IPS-18a (cell line): ENCODE measurements at regions not wholly inside any gene's neighbourhood (a gene's known extent, or its start where the extent isn't known, plus 50 kb on each side); places are given as distances from the start of the nearest gene placed in this dataset.

Experiments used
- H3K27ac ChIP-seq: one replicate; pipeline ENCODE4 v1.5.1; 2013; ENCODE audit warnings: low read length
- H3K27me3 ChIP-seq: one replicate; pipeline ENCODE4 v1.6.1; 2013; ENCODE audit warnings: mild to moderate bottlenecking, low read length; ENCODE audit not compliant: control insufficient read depth, insufficient read depth
- H3K36me3 ChIP-seq: one replicate; pipeline ENCODE4 v1.6.1; 2013; ENCODE audit warnings: low read depth, low read length; ENCODE audit not compliant: control insufficient read depth
- H3K4me1 ChIP-seq: one replicate; pipeline ENCODE4 v1.6.1; 2013; ENCODE audit warnings: low read depth, low read length; ENCODE audit not compliant: control insufficient read depth
- H3K4me3 ChIP-seq: one replicate; pipeline ENCODE4 v1.5.1; 2013; ENCODE audit warnings: low read length
- H3K9ac ChIP-seq: one replicate; pipeline ENCODE4 v1.6.1; 2013; ENCODE audit warnings: mild to moderate bottlenecking, low read length, moderate library complexity
- H3K9me3 ChIP-seq: one replicate; pipeline ENCODE4 v1.6.1; 2013; ENCODE audit warnings: low read depth, low read length; ENCODE audit not compliant: control insufficient read depth

GRCh38 chr4:77418333-77418732 is 187.3 kb upstream of the CXCL13 start:
- H3K4me1 ChIP-seq: no peaks in the 10 kb centered on the region
- H3K4me3 ChIP-seq: no peak overlapping the region
- no peaks in the 10 kb centered on the region for H3K36me3 ChIP-seq
- no peak overlapping the region for H3K9ac ChIP-seq
- H3K27me3 ChIP-seq: no peaks in the 10 kb centered on the region
- no peaks in the 10 kb centered on the region for H3K9me3 ChIP-seq
- no peak overlapping the region for H3K27ac ChIP-seq

DNA sequence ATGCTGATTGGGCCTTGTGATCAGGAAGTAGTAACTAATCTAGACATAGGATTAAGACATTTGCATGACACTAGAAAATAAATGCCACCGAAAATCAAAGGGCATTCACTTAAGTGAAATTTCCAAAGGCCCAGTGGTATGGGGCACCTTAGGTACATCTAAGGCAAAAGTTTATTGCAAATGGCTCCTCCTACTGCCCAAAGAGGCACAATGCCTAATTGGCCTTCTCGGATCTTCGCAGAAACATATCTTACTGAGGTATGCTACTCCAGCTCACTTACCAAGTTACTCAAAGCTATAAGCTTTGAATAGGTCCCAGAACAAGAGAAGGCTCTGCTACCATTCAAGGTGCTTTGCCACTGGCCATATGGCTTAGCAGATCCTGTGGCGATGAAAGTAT is 174.8 kb upstream of the CXCL13 start:
- Histone ChIP-seq H3K4me3 (no peak overlapping the region), H3K9me3 (no peaks in the 10 kb centered on the region), H3K27me3 (no peaks in the 10 kb centered on the region), H3K36me3 (no peaks in the 10 kb centered on the region), H3K27ac (no peak overlapping the region), H3K4me1 (no peaks in the 10 kb centered on the region), H3K9ac (no peak overlapping the region)

GRCh38 chr4:77431546-77431945 is 174.1 kb upstream of the CXCL13 start:
- H3K4me1 ChIP-seq: no peaks in the 10 kb centered on the region
- H3K9ac ChIP-seq: no peak overlapping the region
- H3K27me3 ChIP-seq: no peaks in the 10 kb centered on the region
- no peaks in the 10 kb centered on the region for H3K9me3 ChIP-seq
- H3K27ac ChIP-seq: no peak overlapping the region
- H3K4me3 ChIP-seq: no peak overlapping the region
- H3K36me3 ChIP-seq: no peaks in the 10 kb centered on the region

- no peaks in the 10 kb centered on the region for H3K36me3 ChIP-seq
- no peaks in the 10 kb centered on the region for H3K27me3 ChIP-seq
- no peak overlapping the region for H3K4me3 ChIP-seq
- no peak overlapping the region for H3K27ac ChIP-seq
- H3K4me1 ChIP-seq: no peaks in the 10 kb centered on the region
- no peaks in the 10 kb centered on the region for H3K9me3 ChIP-seq
- H3K9ac ChIP-seq: no peak overlapping the region
Measured at GRCh38 chr4:77432717-77433417, 172.8 kb upstream of the CXCL13 start.

DNA sequence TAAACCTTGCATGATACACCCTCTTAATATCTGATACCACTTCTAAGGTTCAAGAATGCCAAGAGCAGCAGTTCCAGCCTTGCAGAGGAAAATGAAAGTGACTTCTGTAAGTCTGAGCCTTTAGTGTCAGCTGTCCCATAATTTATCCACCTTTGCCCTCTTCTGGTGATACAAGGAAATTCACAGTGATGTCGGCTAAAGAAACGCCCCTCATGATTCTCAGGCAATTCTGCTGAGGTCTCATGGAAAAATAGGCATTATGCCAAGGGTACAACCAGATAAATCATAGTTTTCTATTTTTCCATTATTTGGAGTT is 172.2 kb upstream of the CXCL13 start:
- no peak overlapping the region for H3K4me3 ChIP-seq
- H3K36me3 ChIP-seq: no peaks in the 10 kb centered on the region
- H3K9ac ChIP-seq: no peak overlapping the region
- no peaks in the 10 kb centered on the region for H3K27me3 ChIP-seq
- H3K9me3 ChIP-seq: no peaks in the 10 kb centered on the region
- H3K4me1 ChIP-seq: no peaks in the 10 kb centered on the region
- no peak overlapping the region for H3K27ac ChIP-seq

DNA sequence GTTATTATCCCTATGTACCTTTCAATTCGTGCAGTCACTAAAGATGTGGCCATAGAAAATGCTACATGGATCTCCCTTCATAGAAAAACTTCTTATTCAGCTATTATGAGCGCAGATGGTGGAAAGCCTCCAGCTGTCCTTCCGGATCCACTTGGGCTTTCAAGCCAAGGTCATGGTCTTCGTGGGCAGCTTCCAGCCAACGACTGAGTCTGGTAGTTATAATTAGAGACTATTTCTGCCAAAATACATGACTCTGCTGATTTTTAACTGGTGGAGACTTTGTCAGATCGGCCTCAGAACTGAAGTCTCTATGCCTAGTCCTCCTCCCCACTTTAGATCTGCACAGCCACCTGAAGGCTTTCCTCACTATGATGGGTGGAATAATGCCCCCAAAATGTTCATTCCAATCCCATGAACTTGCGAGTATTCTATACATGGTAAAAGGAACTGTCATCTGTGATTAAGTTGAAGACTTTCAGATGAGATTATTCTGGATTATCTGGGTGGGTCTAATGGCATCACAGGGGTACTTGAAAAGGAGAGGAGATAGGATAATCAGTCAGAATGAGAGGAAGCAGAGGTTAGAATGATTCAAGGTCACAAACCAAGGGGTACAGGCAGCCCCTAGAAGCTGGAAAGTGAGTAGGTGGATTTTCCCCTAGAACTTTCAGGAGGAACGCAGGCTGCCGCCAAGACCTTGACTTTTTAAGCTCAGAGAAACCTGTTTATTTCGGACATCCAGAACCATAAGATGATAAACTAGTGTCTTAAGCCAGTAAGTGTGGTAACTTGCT is 171.1 kb upstream of the CXCL13 start:
- no peaks in the 10 kb centered on the region for H3K4me1 ChIP-seq
- no peak overlapping the region for H3K9ac ChIP-seq
- no peaks in the 10 kb centered on the region for H3K9me3 ChIP-seq
- no peak overlapping the region for H3K4me3 ChIP-seq
- H3K27ac ChIP-seq: no peak overlapping the region
- H3K27me3 ChIP-seq: no peaks in the 10 kb centered on the region
- H3K36me3 ChIP-seq: no peaks in the 10 kb centered on the region

DNA sequence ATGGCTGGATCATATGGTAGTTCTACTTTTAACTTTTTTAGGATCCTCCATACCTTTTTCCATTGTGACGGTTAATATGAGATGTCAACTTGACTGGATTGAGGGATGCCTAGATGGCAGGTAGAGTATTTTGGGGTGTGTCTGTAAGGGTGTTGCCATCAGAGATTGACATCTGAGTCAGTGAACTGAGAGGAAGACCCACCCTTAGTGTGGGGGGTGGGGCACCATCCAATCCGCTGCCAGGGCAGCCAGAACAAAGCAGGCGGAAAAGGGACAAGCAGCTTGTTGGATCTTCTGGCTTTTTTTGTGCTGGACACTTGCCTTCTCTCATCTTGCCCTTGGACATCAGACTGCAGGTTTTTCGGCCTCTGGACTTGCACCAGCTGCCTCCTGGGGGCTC is 168.5 kb upstream of the CXCL13 start:
- H3K27me3 ChIP-seq: no peaks in the 10 kb centered on the region
- no peaks in the 10 kb centered on the region for H3K4me1 ChIP-seq
- H3K9ac ChIP-seq: no peak overlapping the region
- no peak overlapping the region for H3K4me3 ChIP-seq
- no peaks in the 10 kb centered on the region for H3K9me3 ChIP-seq
- no peaks in the 10 kb centered on the region for H3K36me3 ChIP-seq
- no peak overlapping the region for H3K27ac ChIP-seq

DNA sequence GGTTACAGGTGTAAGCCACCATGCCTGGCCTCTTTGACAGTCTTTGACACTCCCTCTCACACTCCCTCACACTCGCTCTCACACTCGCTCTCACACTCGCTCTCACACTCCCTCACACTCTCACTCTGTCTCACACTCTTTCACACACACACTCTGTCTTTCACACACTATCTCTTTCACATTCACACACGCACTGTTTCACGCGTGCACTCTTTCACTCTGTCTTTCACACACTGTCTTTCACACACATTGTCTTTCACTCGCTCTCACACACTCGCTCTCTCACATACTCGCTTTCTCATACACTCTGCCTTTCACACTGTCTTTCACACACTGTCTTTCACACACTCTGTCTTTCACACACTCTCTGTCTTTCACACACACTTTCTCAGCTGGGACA is 167.1 kb upstream of the CXCL13 start:
- H3K27ac ChIP-seq: no peak overlapping the region
- H3K9ac ChIP-seq: no peak overlapping the region
- H3K4me1 ChIP-seq: no peaks in the 10 kb centered on the region
- H3K4me3 ChIP-seq: no peak overlapping the region
- H3K36me3 ChIP-seq: no peaks in the 10 kb centered on the region
- no peaks in the 10 kb centered on the region for H3K27me3 ChIP-seq
- no peaks in the 10 kb centered on the region for H3K9me3 ChIP-seq

GRCh38 chr4:77443941-77444340 is 161.7 kb upstream of the CXCL13 start:
- no peaks in the 10 kb centered on the region for H3K36me3 ChIP-seq
- no peaks in the 10 kb centered on the region for H3K4me1 ChIP-seq
- no peak overlapping the region for H3K27ac ChIP-seq
- H3K9ac ChIP-seq: no peak overlapping the region
- no peaks in the 10 kb centered on the region for H3K27me3 ChIP-seq
- no peaks in the 10 kb centered on the region for H3K9me3 ChIP-seq
- H3K4me3 ChIP-seq: no peak overlapping the region

- Histone ChIP-seq H3K27me3 (no peaks in the 10 kb centered on the region), H3K9ac (no peak overlapping the region), H3K9me3 (no peaks in the 10 kb centered on the region), H3K27ac (no peak overlapping the region), H3K4me1 (no peaks in the 10 kb centered on the region), H3K4me3 (no peak overlapping the region), H3K36me3 (no peaks in the 10 kb centered on the region)
Measured at GRCh38 chr4:77445823-77446222, 159.8 kb upstream of the CXCL13 start.

GRCh38 chr4:77446601-77447000 is 159.0 kb upstream of the CXCL13 start:
- no peaks in the 10 kb centered on the region for H3K36me3 ChIP-seq
- H3K9ac ChIP-seq: no peak overlapping the region
- no peaks in the 10 kb centered on the region for H3K9me3 ChIP-seq
- no peak overlapping the region for H3K27ac ChIP-seq
- no peaks in the 10 kb centered on the region for H3K4me1 ChIP-seq
- no peaks in the 10 kb centered on the region for H3K27me3 ChIP-seq
- no peak overlapping the region for H3K4me3 ChIP-seq

- H3K4me3 ChIP-seq: no peak overlapping the region
- H3K9me3 ChIP-seq: no peaks in the 10 kb centered on the region
- no peaks in the 10 kb centered on the region for H3K36me3 ChIP-seq
- H3K9ac ChIP-seq: no peak overlapping the region
- no peaks in the 10 kb centered on the region for H3K4me1 ChIP-seq
- no peaks in the 10 kb centered on the region for H3K27me3 ChIP-seq
- no peak overlapping the region for H3K27ac ChIP-seq
Measured at GRCh38 chr4:77449171-77449570, 156.4 kb upstream of the CXCL13 start.
